Ectodermal cell (in vitro differentiated cells): ENCODE measurements at regions not wholly inside any gene's neighbourhood (a gene's known extent, or its start where the extent isn't known, plus 50 kb on each side); places are given as distances from the start of the nearest gene placed in this dataset.

Experiments
- H3K27ac ChIP-seq: 2 replicates; pipeline ENCODE4 v1.7.0; 2013; ENCODE audit warnings: mild to moderate bottlenecking, low read depth, low read length; ENCODE audit not compliant: insufficient read depth, poor library complexity, severe bottlenecking
- H3K27me3 ChIP-seq: 2 replicates; pipeline ENCODE4 v1.7.0; 2013; ENCODE audit warnings: mild to moderate bottlenecking, low read length; ENCODE audit not compliant: insufficient read depth, control insufficient read depth, poor library complexity, severe bottlenecking
- H3K36me3 ChIP-seq: one replicate; pipeline ENCODE4 v1.7.0; 2013; ENCODE audit warnings: low read length; ENCODE audit not compliant: control insufficient read depth, insufficient read depth
- H3K4me1 ChIP-seq: one replicate; pipeline ENCODE4 v1.7.0; 2013; ENCODE audit warnings: low read length; ENCODE audit not compliant: control insufficient read depth, insufficient read depth
- H3K4me3 ChIP-seq: 2 replicates; pipeline ENCODE4 v1.7.0; 2013; ENCODE audit warnings: low read depth, low read length, control low read depth; ENCODE audit not compliant: insufficient read depth
- H3K9me3 ChIP-seq: 2 replicates; pipeline ENCODE4 v1.7.0; 2013; ENCODE audit warnings: mild to moderate bottlenecking, low read length, moderate library complexity; ENCODE audit not compliant: control insufficient read depth
- WGBS, 2 experiments: methylation state at CpG; one replicate each; pipeline ENCODE4 v1.1.7; 2013; ENCODE audit warnings: missing lambda C conversion rate in 2 of 2; 5-methylcytosine and 5-hydroxymethylcytosine counted together

GRCh38 chr3:66592016-66592761 lies 91.4 kb upstream of the LRIG1 start:
- H3K4me3 ChIP-seq, result no peak overlapping the region
- no peaks in the 10 kb centered on the region for H3K9me3 ChIP-seq
- no peaks in the 10 kb centered on the region for H3K27me3 ChIP-seq
- H3K36me3 ChIP-seq, result no peaks in the 10 kb centered on the region
- WGBS, 2 experiments, result 25 to 30% methylated on average over 5 to 6 of the region's 6 CpGs
- H3K4me1 ChIP-seq, result peaks cover 31% of the 10 kb centered on the region
- H3K27ac ChIP-seq, result peak overlapping the region; percentile 93

- H3K4me3 ChIP-seq, result no peak overlapping the region
- H3K36me3 ChIP-seq, result no peaks in the 10 kb centered on the region
- 26 to 30% methylated on average over 11 of the region's 11 CpGs for WGBS, 2 experiments
- no peaks in the 10 kb centered on the region for H3K9me3 ChIP-seq
- no peaks in the 10 kb centered on the region for H3K27me3 ChIP-seq
- H3K27ac ChIP-seq, result peak overlapping the region; percentile 93
- H3K4me1 ChIP-seq, result peaks cover 34% of the 10 kb centered on the region
Measured at GRCh38 chr3:66592927-66593625, 92.3 kb upstream of the LRIG1 start.

- Histone ChIP-seq H3K9me3 (no peaks in the 10 kb centered on the region), H3K27ac (no peak overlapping the region), H3K4me1 (peaks cover 35% of the 10 kb centered on the region), H3K36me3 (no peaks in the 10 kb centered on the region), H3K27me3 (no peaks in the 10 kb centered on the region), H3K4me3 (no peak overlapping the region)
- WGBS, 2 experiments, result 91 to 96% methylated on average over 1 of the region's 1 CpG
Measured at GRCh38 chr3:66593978-66594377, 93.2 kb upstream of the LRIG1 start.

GRCh38 chr3:66597308-66597863 lies 96.6 kb upstream of the LRIG1 start:
- peaks cover 24% of the 10 kb centered on the region for H3K4me1 ChIP-seq
- no peak overlapping the region for H3K4me3 ChIP-seq
- no peak overlapping the region for H3K27ac ChIP-seq
- H3K9me3 ChIP-seq, result no peaks in the 10 kb centered on the region
- H3K27me3 ChIP-seq, result no peaks in the 10 kb centered on the region
- 41 to 69% methylated on average over 5 of the region's 5 CpGs for WGBS, 2 experiments
- H3K36me3 ChIP-seq, result no peaks in the 10 kb centered on the region

GRCh38 chr3:66598168-66598567 lies 97.3 kb upstream of the LRIG1 start:
- no peaks in the 10 kb centered on the region for H3K9me3 ChIP-seq
- no peaks in the 10 kb centered on the region for H3K36me3 ChIP-seq
- H3K27ac ChIP-seq, result no peak overlapping the region
- 92 to 94% methylated on average over 6 of the region's 6 CpGs for WGBS, 2 experiments
- peaks cover 17% of the 10 kb centered on the region for H3K4me1 ChIP-seq
- no peaks in the 10 kb centered on the region for H3K27me3 ChIP-seq
- no peak overlapping the region for H3K4me3 ChIP-seq

- Histone ChIP-seq H3K27me3 (no peaks in the 10 kb centered on the region), H3K36me3 (no peaks in the 10 kb centered on the region), H3K4me3 (no peak overlapping the region), H3K4me1 (peaks cover 9% of the 10 kb centered on the region), H3K9me3 (no peaks in the 10 kb centered on the region), H3K27ac (no peak overlapping the region)
- WGBS, 2 experiments, result 87 to 89% methylated on average over 4 of the region's 4 CpGs
Measured at GRCh38 chr3:66602237-66602636, 101.4 kb upstream of the LRIG1 start.

GRCh38 chr3:66602691-66603090 lies 101.9 kb upstream of the LRIG1 start:
- Histone ChIP-seq H3K9me3 (no peaks in the 10 kb centered on the region), H3K27ac (no peak overlapping the region), H3K36me3 (no peaks in the 10 kb centered on the region), H3K4me3 (no peak overlapping the region), H3K4me1 (peaks cover 9% of the 10 kb centered on the region), H3K27me3 (no peaks in the 10 kb centered on the region)
- WGBS, 2 experiments, result 91 to 96% methylated on average over 4 to 5 of the region's 5 CpGs

- 91% methylated on average over 4 of the region's 4 CpGs for WGBS, 2 experiments
- Histone ChIP-seq H3K27ac (no peak overlapping the region), H3K36me3 (no peaks in the 10 kb centered on the region), H3K27me3 (no peaks in the 10 kb centered on the region), H3K4me1 (peaks cover 5% of the 10 kb centered on the region), H3K4me3 (no peak overlapping the region), H3K9me3 (no peaks in the 10 kb centered on the region)
Measured at GRCh38 chr3:66603151-66603611, 102.4 kb upstream of the LRIG1 start.

GRCh38 chr3:66604481-66604880 lies 103.7 kb upstream of the LRIG1 start:
- H3K4me3 ChIP-seq, result no peak overlapping the region
- no peaks in the 10 kb centered on the region for H3K9me3 ChIP-seq
- H3K27ac ChIP-seq, result no peak overlapping the region
- WGBS, 2 experiments, result 100% methylated on average over 1 of the region's 1 CpG
- peaks cover 5% of the 10 kb centered on the region for H3K4me1 ChIP-seq
- no peaks in the 10 kb centered on the region for H3K27me3 ChIP-seq
- no peaks in the 10 kb centered on the region for H3K36me3 ChIP-seq

- 88 to 93% methylated on average over 1 of the region's 1 CpG for WGBS, 2 experiments
- Histone ChIP-seq H3K27me3 (no peaks in the 10 kb centered on the region), H3K9me3 (no peaks in the 10 kb centered on the region), H3K27ac (no peak overlapping the region), H3K4me3 (no peak overlapping the region), H3K4me1 (peaks cover 7% of the 10 kb centered on the region), H3K36me3 (no peaks in the 10 kb centered on the region)
Measured at GRCh38 chr3:66606126-66606525, 105.3 kb upstream of the LRIG1 start.
